ENCODE measurements at regions not wholly inside any gene's neighbourhood (a gene's known extent, or its start where the extent isn't known, plus 50 kb on each side); places are given as distances from the start of the nearest gene placed in this dataset.

GRCh38 chr13:111434578-111435159 is 114.2 kb downstream of the TEX29 start:
- Histone ChIP-seq H3K4me2 (ENCODE audit: insufficient read depth, insufficient read length, low read length) (no peak overlapping the region), H2BK120ac (ENCODE audit: low read depth, low read length, poor library complexity, severe bottlenecking) (no peak overlapping the region), H3K79me2 (ENCODE audit: insufficient read depth, low read length) (no peaks in the 10 kb centered on the region), H2BK15ac (ENCODE audit: low read depth, low read length) (no peak overlapping the region), H2BK20ac (ENCODE audit: low read depth, low read length, poor library complexity, severe bottlenecking) (no peak overlapping the region), H3K79me1 (ENCODE audit: insufficient read depth, low read depth, low read length, poor library complexity, severe bottlenecking) (no peaks in the 10 kb centered on the region), H3K27me3 (ENCODE audit: insufficient read depth, low read length) (no peaks in the 10 kb centered on the region), H3K9ac (ENCODE audit: extremely low read depth, insufficient read length, low read length) (no peak overlapping the region), H4K5ac (ENCODE audit: insufficient read length, low read depth, low read length) (peak overlapping the region; percentile 91), H2AFZ (ENCODE audit: low read length) (no peak overlapping the region), H4K8ac (replicated peaks; ENCODE audit: insufficient read length, low read depth, low read length) (no peak overlapping the region), H2BK12ac (ENCODE audit: insufficient read length, low read depth, low read length) (no peak overlapping the region), H3K14ac (ENCODE audit: insufficient read depth, low read length) (no peak overlapping the region), H3K23ac (ENCODE audit: insufficient read length, low read depth, low read length) (no peak overlapping the region), H4K91ac (ENCODE audit: insufficient read length, low read depth, low read length) (no peak overlapping the region), H3T11ph (ENCODE audit: low read length) (no peak overlapping the region), H3K4ac (ENCODE audit: low read depth, low read length) (no peak overlapping the region), H2AK5ac (ENCODE audit: insufficient read length, low read length) (no peak overlapping the region), H3K4me1 (ENCODE audit: insufficient read depth, low read length) (no peaks in the 10 kb centered on the region), H3K27ac (ENCODE audit: insufficient read length, low read depth, low read length) (no peak overlapping the region), H4K20me1 (ENCODE audit: control insufficient read depth, insufficient read depth, insufficient read length) (no peaks in the 10 kb centered on the region), H3K18ac (ENCODE audit: insufficient read length, low read depth, low read length) (no peak overlapping the region), H2BK5ac (ENCODE audit: insufficient read length, low read length) (no peak overlapping the region), H3K23me2 (ENCODE audit: insufficient read length, low read depth, low read length, poor library complexity, severe bottlenecking) (no peaks in the 10 kb centered on the region), H3K9me3 (ENCODE audit: control insufficient read depth, low read depth, low read length) (no peaks in the 10 kb centered on the region), H3K56ac (ENCODE audit: insufficient read length, low read depth, low read length) (no peak overlapping the region)
- DNase-seq: no peak
- Mint-ChIP-seq H3K4me1 (peaks cover 0 to 4% of the 10 kb centered on the region in 2 experiments; a peak in 3 of 4 replicates), H3K36me3 (ENCODE audit: insufficient read depth in 1 of 3, low read depth in 3 of 3) (no peaks in the 10 kb centered on the region), H3K9me3 (peaks cover 2 to 3% of the 10 kb centered on the region in 2 experiments; a peak in 2 of 5 replicates), H3K27ac (no peak overlapping the region), H3K27me3 (ENCODE audit: low read depth) (peaks cover 36% of the 10 kb centered on the region), H3K4me3 (no peak overlapping the region)
- 100% methylated on average over 1 of the region's 3 CpGs for WGBS (ENCODE audit: extremely low coverage, insufficient read length, low lambda C conversion rate)
- TF ChIP-seq CTCF (conservative IDR thresholded peaks at IDR 0.05): no peak
